ENCODE measurements at regions not wholly inside any gene's neighbourhood (a gene's known extent, or its start where the extent isn't known, plus 50 kb on each side); places are given as distances from the start of the nearest gene placed in this dataset.
"Not testable (repeated sequence)": the region's sequence is repeated elsewhere in the genome, so short reads cannot be mapped to it uniquely, and the experiment has no call there.

DNA sequence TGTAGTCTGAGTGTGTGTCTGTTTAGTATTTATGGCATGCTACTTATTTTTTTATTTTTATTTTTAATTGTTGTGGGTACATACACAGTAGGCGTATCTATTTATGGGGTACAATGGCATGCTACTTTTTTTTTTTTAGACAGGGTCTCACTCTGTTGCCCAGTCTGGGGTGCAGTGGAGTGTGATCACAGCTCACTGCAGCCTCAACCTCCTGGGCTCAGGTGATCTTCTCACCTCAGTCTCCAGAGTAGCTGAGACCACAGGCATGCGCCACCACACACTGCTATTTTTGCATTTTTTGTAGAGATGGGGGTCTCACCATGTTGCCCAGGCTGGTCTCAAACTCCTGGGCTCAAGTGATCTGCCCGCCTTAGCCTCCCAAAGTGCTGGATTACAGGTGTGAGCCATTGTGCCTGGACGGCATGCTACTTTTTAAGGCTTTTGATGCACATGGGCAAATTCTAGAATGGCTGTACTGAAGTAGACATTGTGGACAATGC, 124.2 kb downstream of the KCNRG start:
- TF ChIP-seq, protein P1, sequence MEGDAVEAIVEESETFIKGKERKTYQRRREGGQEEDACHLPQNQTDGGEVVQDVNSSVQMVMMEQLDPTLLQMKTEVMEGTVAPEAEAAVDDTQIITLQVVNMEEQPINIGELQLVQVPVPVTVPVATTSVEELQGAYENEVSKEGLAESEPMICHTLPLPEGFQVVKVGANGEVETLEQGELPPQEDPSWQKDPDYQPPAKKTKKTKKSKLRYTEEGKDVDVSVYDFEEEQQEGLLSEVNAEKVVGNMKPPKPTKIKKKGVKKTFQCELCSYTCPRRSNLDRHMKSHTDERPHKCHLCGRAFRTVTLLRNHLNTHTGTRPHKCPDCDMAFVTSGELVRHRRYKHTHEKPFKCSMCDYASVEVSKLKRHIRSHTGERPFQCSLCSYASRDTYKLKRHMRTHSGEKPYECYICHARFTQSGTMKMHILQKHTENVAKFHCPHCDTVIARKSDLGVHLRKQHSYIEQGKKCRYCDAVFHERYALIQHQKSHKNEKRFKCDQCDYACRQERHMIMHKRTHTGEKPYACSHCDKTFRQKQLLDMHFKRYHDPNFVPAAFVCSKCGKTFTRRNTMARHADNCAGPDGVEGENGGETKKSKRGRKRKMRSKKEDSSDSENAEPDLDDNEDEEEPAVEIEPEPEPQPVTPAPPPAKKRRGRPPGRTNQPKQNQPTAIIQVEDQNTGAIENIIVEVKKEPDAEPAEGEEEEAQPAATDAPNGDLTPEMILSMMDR (IDR thresholded peaks at IDR 0.05; ENCODE audit: poor library complexity): not testable (repeated sequence)
- TF ChIP-seq EZH2phosphoT487 (IDR thresholded peaks at IDR 0.05; ENCODE audit: low read depth, severe bottlenecking, unreplicated experiment): not testable (repeated sequence)

Measured in hepatocyte (in vitro differentiated cells).